ENCODE measurements at regions not wholly inside any gene's neighbourhood (a gene's known extent, or its start where the extent isn't known, plus 50 kb on each side); places are given as distances from the start of the nearest gene placed in this dataset.

- Histone ChIP-seq H2AFZ (ENCODE audit: control insufficient read depth, low read depth, low read length) (0 out of 2 replicates have a peak overlapping the region, but pooled peaks have one; percentile 51), H3K4me3 (no peak overlapping the region), H3K4me2 (ENCODE audit: control insufficient read depth, insufficient read depth) (peak overlapping the region; percentile 17; the same call in 1 of the 2 replicates), H4K20me1 (ENCODE audit: control insufficient read depth, insufficient read depth) (no peaks in the 10 kb centered on the region), H3K4me1 (ENCODE audit: control insufficient read depth, insufficient read depth, low read length) (peaks cover 12% of the 10 kb centered on the region), H3K79me2 (ENCODE audit: control insufficient read depth, insufficient read depth, low read length) (no peaks in the 10 kb centered on the region), H3K27me3 (replicated peaks in 1 of 2; ENCODE audit: control insufficient read depth in 2 of 2, insufficient read depth in 2 of 2, low read length in 1 of 2) (no peaks in the 10 kb centered on the region), H3K36me3 (ENCODE audit: control insufficient read depth in 2 of 2, insufficient read depth in 2 of 2, low read length in 1 of 2) (no peaks in the 10 kb centered on the region), H3K9me3 (replicated peaks; ENCODE audit: control insufficient read depth, insufficient read depth, low read length) (no peaks in the 10 kb centered on the region), H3K9ac (ENCODE audit: control insufficient read depth, insufficient read depth, low read length) (no peak overlapping the region), H3K27ac (ENCODE audit: control insufficient read depth, insufficient read depth) (no peak overlapping the region)
- 14% methylated on average over 53 of the region's 55 CpGs for WGBS (ENCODE audit: insufficient coverage, insufficient replicate concordance, low lambda C conversion rate, missing lambda C conversion rate)
- ChIA-PET SMC1A (ENCODE audit: uncharacterized antibody, unreplicated experiment) (no interaction called here), CTCF (interaction anchor here (0.7 to 1.3 kb wide), 4 partner anchors 11 to 113 kb away, joined by 3 to 6 read pairs (median 3); no protein-coding TSS in a partner anchor), RAD21 (ENCODE audit: unreplicated experiment) (interaction anchor here (1.0 to 1.3 kb wide), 2 partner anchors 35 to 91 kb away, joined by 3 to 4 read pairs; no protein-coding TSS in a partner anchor), POLR2A (no interaction called here)
- in situ Hi-C loops (cut with MboI) (loop anchor here (10.0 kb wide), 1 partner anchor 65 kb away; no protein-coding TSS in a partner anchor), intact Hi-C loops (cut with micrococcal nuclease; ENCODE audit: unreplicated experiment) (no loop called here)
- no TSS peak for BruUV-seq (replicated peaks)
- ATAC-seq (peak; percentile 93), DNase-seq (ENCODE audit: low read depth, low spot score) (no peak), FAIRE-seq (no peak)
- TF ChIP-seq STAT3 (IDR thresholded peaks at IDR 0.05; ENCODE audit: low read depth, low read length) (no peak), ATF2 (IDR thresholded peaks at IDR 0.05; ENCODE audit: low read length) (no peak), SIN3A (IDR thresholded peaks at IDR 0.05; ENCODE audit: low read depth, low read length) (no peak), YY1 (IDR thresholded peaks at IDR 0.05; ENCODE audit: low read depth, low read length) (peak; percentile 63), CREM (IDR thresholded peaks at IDR 0.05; ENCODE audit: low read depth) (no peak), MAX (IDR thresholded peaks at IDR 0.05; ENCODE audit: low read depth, low read length) (no peak), REST (IDR thresholded peaks at IDR 0.05; ENCODE audit: low read depth, low read length) (no peak), ZZZ3 (IDR thresholded peaks at IDR 0.05; ENCODE audit: control insufficient read depth, insufficient read length, low read depth) (no peak), CHD2 (IDR thresholded peaks at IDR 0.05; ENCODE audit: borderline replicate concordance, low read depth, low read length) (no peak), ZBTB4 (CRISPR knock-in tag; IDR thresholded peaks at IDR 0.05) (no peak), BHLHE40 (IDR thresholded peaks at IDR 0.05; ENCODE audit: borderline replicate concordance in 1 of 2, low read depth in 2 of 2, low read length in 1 of 2) (peak; percentile 21 to 76; a peak in 2 of 4 replicates), RFX5 (IDR thresholded peaks at IDR 0.05; ENCODE audit: low read depth, low read length) (no peak), TCF7 (IDR thresholded peaks at IDR 0.05; ENCODE audit: borderline replicate concordance) (no peak), SUPT20H (IDR thresholded peaks at IDR 0.05; ENCODE audit: borderline replicate concordance, control insufficient read depth, low read depth, low read length) (no peak), CHD1 (IDR thresholded peaks at IDR 0.05; ENCODE audit: low read depth, low read length) (no peak)
Measured at GRCh38 chr1:869499-870244, 54.1 kb upstream of the SAMD11 start.
